Mesendoderm (in vitro differentiated cells): ENCODE measurements at regions not wholly inside any gene's neighbourhood (a gene's known extent, or its start where the extent isn't known, plus 50 kb on each side); places are given as distances from the start of the nearest gene placed in this dataset. TPM values are rescaled to one million over a fixed set of nuclear protein-coding genes. Genes with fewer than 3 reads are reported as not detected.

Experiments used
- small RNA-seq: library from polyadenylated mRNA; stranded (forward); fragments of <200 nt; extraction: miRNeasy Mini kit (QIAGEN cat#:217004); gene quantifications from one replicate; pipeline ENCODE3, GENCODE V24; 2013; ENCODE audit not compliant: insufficient read depth

Small RNAs in the stretch of these regions (small RNA-seq; reads per million reads assigned to genes)
- gene RF00019, result not detected
